GM11168 (cell line): ENCODE measurements at regions not wholly inside any gene's neighbourhood (a gene's known extent, or its start where the extent isn't known, plus 50 kb on each side); places are given as distances from the start of the nearest gene placed in this dataset.

Source experiments
- in situ Hi-C: fragments of 300-500 bp; cut with MboI; formaldehyde crosslinking; loops from one replicate; pipeline ENCODE4 v1.12.0; 2022; ENCODE audit warnings: low sequenced_read_pairs; ENCODE audit not compliant: unreplicated experiment

GRCh38 chr4:43875655-43876054 lies 573.0 kb downstream of the KCTD8 start:
- in situ Hi-C loops = loop anchor here (10.0 kb wide), 1 partner anchor 51 kb away; no protein-coding TSS in a partner anchor

DNA sequence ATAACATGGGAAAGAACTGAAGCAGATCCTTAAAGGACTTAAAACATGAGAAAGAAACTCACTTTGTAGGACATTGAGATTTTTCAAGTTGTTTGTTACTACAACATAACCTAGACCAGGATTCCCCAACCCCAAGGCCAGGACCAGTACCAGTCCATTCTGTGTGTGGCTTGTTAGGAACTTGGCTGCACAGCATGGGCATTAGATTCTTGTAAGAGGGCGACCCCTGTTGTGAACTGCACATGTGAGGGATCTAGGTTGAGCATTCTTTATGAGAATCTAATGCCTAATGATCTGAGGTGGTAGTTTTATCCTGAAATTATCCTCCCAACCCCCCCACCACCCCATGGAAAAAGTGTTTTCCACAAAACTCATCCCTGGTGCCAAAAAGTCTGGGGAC lies 566.1 kb downstream of the KCTD8 start:
- in situ Hi-C loops = no loop called here

DNA sequence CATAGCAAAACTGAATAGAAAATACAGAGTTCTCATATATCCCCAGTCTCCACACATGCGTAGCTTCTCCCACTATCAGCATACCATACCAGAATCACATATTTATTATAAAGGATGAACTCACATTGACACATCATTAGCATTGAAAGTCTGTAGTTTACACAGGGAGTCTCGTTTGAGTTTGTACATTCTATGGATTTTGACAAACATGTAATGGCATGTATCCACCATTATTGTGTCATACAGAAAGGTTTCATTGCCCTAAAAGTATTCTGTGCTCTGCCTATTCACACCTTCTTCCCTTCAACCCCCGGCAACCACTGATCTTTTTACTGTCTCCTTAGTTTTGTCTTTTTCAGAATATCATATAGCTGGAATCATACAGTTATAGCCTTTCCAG lies 562.4 kb downstream of the KCTD8 start:
- in situ Hi-C loops = no loop called here

DNA sequence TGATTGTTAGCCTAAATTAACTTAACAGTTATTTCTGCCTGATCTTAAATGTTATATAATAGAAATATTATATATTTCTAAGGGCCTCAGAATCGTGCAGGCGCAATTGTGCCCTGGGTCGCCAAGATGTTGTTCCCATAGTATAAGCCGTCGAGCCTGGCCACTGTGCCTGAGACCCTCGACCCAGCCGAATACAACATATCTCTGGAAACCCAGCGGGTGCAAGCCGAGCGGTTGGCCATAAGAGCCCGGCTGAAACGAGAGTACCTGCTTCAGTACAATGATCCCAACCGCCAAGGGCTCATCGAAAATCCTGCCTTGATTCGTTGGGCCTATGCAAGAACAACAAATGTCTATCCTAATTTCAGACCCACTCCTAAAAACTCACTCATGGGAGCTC lies 549.8 kb downstream of the KCTD8 start:
- in situ Hi-C loops = no loop called here

DNA sequence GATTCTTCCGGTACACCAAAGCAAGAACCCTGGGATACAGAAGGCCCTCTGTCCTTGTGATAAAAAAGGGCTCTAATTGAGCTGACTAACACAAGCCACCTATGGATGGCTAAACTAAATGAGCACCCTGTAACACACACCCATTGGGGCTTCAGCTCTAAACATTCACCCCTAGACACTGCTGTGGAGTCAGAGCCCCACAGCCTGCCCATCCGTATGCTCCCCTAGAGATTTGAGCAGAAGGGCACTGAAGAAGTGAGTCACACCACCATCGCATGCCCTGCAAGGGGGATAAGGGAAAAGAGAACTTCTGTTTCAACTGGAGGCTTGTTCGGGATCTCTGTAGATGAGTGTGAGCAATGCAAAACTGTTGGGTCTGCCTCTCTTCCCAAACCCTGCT lies 545.2 kb downstream of the KCTD8 start:
- in situ Hi-C loops = no loop called here

DNA sequence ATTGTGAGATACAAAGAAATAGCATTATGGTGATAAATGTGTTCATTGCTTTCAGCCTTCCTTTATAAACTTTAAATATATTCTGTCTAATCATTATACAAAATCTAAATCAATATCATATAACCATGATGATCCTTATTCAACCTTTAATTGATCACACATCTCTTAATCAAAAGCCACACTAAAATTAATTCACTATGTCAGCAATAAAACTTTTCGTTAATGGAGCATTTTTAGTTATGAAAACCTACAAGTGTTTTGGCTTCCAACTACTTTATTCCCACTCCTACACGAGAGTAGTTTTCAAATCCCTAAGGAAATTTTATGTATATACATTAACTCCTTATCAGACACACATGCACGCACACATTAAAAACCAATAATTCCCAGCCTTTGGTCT lies 530.2 kb downstream of the KCTD8 start:
- in situ Hi-C loops = no loop called here

- in situ Hi-C loops = no loop called here
These were observed 516.2 kb downstream of the KCTD8 start for GRCh38 chr4:43932448-43932847.

DNA sequence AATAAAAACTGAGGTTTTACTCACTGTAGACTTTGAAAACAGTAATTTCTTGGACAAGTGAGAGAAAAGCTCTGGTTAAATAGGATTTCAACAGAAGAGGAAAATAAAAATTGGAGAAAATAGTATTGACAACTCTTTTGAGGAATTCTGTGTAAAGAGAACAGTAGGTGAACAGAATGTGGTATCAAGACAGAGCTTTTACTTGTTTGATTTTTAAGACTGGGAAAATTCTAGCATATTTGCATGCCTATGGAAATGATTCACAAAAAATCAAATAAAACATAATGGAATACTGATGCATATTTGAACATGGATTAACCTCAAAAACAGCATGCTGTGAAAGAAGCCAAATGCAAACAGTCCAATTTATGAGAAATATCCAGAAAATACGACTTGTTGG lies 504.6 kb downstream of the KCTD8 start:
- in situ Hi-C loops = no loop called here

DNA sequence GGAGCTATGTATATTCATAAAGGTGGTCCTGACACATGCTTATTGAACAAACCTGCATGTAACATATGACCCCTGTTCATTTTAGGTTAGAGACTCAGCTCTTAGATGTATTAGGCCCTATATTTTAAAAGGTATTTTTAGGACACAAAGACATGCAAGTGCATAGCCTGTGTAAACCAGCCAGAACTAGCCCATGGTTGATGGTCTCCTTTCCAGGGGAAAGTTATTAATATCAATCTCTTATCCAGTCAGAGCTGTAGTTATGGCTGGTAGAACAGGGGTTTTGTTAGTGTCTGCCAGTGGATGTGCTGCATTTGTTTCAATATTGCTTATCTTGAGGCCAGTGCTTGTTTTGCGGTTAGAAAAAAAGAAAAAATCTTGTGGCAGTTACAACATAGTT lies 488.6 kb downstream of the KCTD8 start:
- in situ Hi-C loops = no loop called here

DNA sequence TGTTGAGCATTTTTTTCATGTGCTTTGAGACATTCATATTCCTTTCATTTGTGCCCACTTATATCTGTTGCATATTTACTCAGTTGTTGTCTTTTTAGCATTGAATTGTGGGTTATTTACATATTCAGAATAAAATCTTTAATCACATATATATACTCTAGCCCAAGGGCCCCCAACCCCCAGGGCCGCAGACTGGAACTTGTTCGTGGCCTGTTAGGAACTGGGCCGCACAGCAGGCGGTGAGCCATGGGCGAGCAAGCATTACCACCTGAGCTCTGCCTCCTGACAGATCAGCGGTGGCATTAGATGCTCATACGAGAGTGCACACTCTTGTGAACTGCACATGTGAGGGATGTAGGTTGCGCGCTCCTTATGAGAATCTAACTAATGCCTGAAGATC lies 480.6 kb downstream of the KCTD8 start:
- in situ Hi-C loops = no loop called here

- in situ Hi-C loops = no loop called here
These were observed 465.0 kb downstream of the KCTD8 start for GRCh38 chr4:43983610-43984009.

DNA sequence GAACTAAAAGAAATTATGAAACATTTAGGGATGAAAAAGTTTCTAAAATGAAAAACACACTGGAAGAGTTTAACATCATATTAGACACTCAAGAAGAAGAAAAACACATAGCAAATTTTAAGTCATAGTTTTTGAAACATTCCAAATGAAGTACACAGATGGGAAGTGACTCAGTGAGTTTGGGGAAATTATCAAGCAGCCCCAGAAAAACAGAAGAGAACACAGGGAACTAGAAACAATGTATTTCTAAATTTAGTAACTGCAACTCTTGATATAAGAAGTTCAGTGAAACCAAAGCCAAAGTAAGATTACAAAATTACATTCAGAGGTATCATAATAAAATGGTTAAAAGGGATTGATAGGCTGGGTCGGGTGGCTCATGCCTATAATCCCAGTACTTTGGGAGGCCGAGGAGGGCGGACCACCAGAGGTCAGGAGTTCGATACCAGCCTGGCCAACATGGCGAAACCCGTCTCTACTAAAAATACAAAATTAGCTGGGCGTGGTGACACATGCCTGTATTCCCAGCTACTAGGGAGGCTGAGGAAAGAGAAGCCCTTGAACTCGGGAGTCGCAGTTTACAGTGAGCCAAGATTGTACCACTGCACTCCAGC lies 461.2 kb downstream of the KCTD8 start:
- in situ Hi-C loops = no loop called here

GRCh38 chr4:43990551-43990950 lies 458.1 kb downstream of the KCTD8 start:
- in situ Hi-C loops = no loop called here

DNA sequence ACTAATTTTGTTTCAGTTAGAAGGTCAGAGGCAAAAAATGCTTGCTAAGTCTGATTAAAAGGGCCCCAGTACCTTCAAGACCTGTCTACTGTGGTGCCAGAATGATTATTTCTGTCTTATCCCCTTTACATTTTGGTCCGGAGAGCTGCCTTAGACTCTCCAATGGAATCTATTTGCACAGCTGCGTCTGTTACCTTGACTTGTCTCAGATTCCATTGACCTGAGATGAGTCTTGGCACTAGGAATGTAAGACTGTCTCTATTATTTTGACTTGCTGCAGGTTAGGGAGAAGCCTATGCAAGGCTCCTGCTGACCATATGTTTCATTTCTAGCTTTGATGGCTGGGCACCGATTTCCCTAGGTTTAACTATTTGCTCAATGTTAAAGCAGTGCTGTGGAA lies 457.6 kb downstream of the KCTD8 start:
- in situ Hi-C loops = no loop called here

DNA sequence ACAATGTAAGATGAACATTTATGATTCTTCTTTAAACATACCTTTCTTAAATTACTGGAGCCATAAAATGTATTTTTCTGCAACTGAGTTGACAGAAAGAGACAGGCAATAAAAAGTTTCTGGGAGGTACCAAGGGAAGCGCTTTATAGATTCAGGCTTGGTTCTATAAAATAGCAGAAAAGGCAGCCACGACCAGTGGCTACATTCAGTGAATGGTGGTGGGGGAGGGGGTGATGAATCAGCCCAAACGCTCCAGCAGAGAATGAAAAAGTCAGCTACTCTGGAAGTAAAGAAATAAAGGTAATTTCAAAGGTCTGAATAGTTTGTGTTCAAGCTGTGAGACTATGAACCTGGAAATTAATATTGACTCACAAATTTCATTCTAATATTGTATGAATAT lies 456.1 kb downstream of the KCTD8 start:
- in situ Hi-C loops = no loop called here

- in situ Hi-C loops = no loop called here
These were observed 455.3 kb downstream of the KCTD8 start for GRCh38 chr4:43993196-43993902.

DNA sequence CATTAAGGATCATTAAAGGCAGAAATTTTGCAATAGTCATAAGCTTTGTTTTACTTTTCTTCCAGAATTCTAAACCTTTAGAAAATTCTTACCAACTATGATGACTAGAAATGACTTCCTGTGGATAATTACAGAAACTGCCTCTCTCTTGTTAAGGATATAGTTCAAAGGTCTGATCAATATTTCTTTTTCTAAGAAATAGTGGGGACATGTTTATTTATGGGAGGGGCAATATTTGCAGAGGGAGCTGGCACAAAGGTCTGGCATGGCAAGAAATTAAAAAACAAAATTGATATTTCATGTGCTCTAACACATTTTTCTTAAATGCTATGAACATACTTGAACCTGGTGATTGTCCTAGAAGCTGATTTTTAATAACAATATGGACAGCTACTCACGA lies 448.9 kb downstream of the KCTD8 start:
- in situ Hi-C loops = no loop called here

DNA sequence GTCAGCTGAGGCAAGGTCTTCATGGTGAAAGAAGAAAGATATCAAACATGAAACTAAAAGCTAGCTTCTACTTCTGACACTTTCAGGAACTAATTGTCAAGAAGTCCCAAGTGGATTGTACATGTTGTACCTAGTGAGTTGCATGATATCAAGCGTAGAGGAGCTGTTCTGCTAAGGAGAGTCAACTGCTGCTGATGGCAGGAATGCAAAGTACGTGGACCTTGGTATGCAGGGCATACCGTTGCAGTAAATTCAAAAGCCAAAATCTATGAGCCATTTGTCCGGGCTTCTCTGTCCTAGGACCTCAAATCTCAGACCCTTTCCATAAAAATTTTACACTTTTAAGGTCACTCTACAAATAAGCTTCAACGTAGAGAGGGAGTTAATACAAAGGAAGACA lies 446.2 kb downstream of the KCTD8 start:
- in situ Hi-C loops = no loop called here

DNA sequence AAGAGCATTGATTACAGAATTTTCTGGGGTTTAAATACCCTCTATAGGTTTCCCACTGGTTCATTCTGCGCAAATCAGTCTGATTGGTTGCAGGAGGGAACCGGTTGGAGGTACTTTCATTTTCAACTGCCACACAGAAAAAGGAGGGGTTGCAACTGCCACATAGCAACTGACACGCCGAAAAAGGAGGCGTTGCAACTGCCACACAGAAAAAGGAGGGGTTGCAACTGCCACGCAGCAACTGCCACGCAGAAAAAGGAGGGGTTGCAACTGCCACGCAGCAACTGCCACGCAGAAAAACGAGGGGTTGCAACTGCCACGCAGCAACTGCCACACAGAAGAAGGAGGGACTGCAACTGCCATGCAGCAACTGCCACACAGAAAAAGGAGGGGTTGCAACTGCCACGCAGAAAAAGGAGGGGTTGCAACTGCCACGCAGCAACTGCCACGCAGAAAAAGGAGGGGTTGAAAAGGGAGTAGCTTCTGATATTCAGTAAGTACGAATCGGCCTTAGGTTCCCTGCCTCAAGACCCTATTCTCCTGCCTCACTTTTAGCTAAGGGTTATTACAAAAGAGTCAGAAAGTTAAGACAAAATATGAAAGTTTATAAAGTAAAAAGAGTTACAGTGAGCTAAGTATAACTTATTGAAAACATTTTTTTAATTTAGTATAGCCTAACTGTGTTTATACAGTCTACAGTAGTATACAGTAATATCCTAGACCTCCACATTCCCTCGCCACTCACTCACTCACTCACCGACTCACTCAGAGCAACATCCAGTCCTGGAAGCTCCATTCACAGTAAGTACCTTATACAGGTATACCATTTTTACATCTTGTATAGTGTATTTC lies 431.8 kb downstream of the KCTD8 start:
- in situ Hi-C loops = no loop called here

DNA sequence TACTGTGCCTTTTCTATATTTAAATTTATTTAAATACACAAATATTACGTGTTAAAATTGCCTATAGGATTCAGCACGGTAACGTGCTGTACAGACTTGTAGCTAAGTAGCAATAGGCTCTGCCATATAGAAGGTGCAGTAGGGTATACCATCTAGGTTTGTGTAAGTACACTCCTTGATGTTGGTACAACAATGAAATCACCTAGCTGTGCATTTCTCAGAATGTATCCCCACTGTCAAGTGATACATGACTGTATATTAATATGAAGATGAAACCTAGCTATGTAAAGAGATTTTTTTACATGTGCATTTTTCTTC lies 431.2 kb downstream of the KCTD8 start:
- in situ Hi-C loops = no loop called here

GRCh38 chr4:44019721-44020120 lies 428.9 kb downstream of the KCTD8 start:
- in situ Hi-C loops = no loop called here
